Aorta (tissue), 5 donors: ENCODE measurements at regions not wholly inside any gene's neighbourhood (a gene's known extent, or its start where the extent isn't known, plus 50 kb on each side); places are given as distances from the start of the nearest gene placed in this dataset.
"Not testable (repeated sequence)": the region's sequence is repeated elsewhere in the genome, so short reads cannot be mapped to it uniquely, and the experiment has no call there.

Experiments used
- ATAC-seq: fragments of 200-7000 bp; cut with Tn5 transposase; one replicate; pipeline ENCODE4 v1.9.1; 2022; ENCODE audit warnings: moderate library complexity; ENCODE audit not compliant: low FRiP score
- DNase-seq, 2 donors: peaks; one replicate each; pipeline ENCODE4 v3.0.0-alpha.2; 2020
- H3K27ac ChIP-seq, 2 donors: one replicate each; pipeline ENCODE4 v1.5.1; 2013; ENCODE audit warnings: low read length in 2 of 2, mild to moderate bottlenecking in 2 of 2, moderate library complexity in 2 of 2, control low read depth in 1 of 2, inconsistent platforms in 1 of 2, low read depth in 1 of 2
- H3K27me3 ChIP-seq, 2 donors: one replicate each; pipeline ENCODE4 v1.6.1; 2013; ENCODE audit warnings: control low read depth in 1 of 2, low read length in 1 of 2, mild to moderate bottlenecking in 1 of 2, moderate library complexity in 1 of 2; ENCODE audit not compliant: insufficient read depth in 2 of 2, control insufficient read depth in 1 of 2
- H3K36me3 ChIP-seq, 2 donors: one replicate each; pipeline ENCODE4 v1.6.1; 2013; ENCODE audit warnings: control low read depth in 1 of 2, low read length in 1 of 2, mild to moderate bottlenecking in 1 of 2; ENCODE audit not compliant: insufficient read depth in 2 of 2, control insufficient read depth in 1 of 2
- H3K4me1 ChIP-seq, 2 donors: one replicate each; pipeline ENCODE4 v1.6.1; 2013; ENCODE audit warnings: low read length in 2 of 2, control low read depth in 1 of 2, mild to moderate bottlenecking in 1 of 2, moderate library complexity in 1 of 2; ENCODE audit not compliant: insufficient read depth in 2 of 2, control insufficient read depth in 1 of 2
- H3K4me3 ChIP-seq, 2 donors: one replicate each; pipeline ENCODE4 v1.5.1; 2013; ENCODE audit warnings: low read length in 2 of 2, control low read depth in 1 of 2, mild to moderate bottlenecking in 1 of 2
- H3K9me3 ChIP-seq: one replicate; pipeline ENCODE4 v1.6.1; 2013; ENCODE audit warnings: mild to moderate bottlenecking, low read length; ENCODE audit not compliant: control insufficient read depth
- WGBS, 2 donors: extraction: QIAGEN DNeasy Blood & Tissue Kit; methylation state at CpG; one replicate each; pipeline ENCODE4 v1.1.7; 2013; 5-methylcytosine and 5-hydroxymethylcytosine counted together
- intact Hi-C, 2 donors: fragments of 100-400 bp; cut with DNase I; formaldehyde crosslinking; loops; one replicate each; pipeline versions ENCODE4 v1.14.2 to v1.15.0; 2022
- donor health status: healthy with polysubstance abuse.
- donor health status: Bipolar disorder and iron deficiency.
- donor health status: DM: no; HTN: no; CAD: no.
- donor health status: DM: no; HTN: no; CAD: no.
- donor health status: DM: yes; HTN: yes; CAD: no.

DNA sequence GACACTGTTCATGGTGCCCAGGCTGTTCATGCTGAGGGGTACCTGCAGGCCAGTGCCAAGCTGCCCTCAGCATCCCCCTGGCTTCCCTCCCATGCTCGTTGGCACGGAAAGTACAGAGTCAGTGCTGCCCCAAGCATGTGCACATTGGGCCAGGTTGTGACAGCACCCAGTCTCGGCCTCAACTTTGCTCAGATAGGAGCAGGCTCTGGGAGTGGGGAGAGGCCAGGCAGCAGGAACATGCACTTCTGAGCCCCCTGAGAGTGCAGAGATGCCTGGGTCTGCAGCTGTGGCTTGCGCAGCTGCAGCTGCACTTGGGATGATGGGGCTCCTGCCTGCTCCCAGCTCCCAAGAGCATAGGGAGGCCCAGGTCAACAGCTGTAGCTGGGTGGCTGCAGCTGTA, 966.4 kb upstream of the NCAM2 start:
- intact Hi-C loops = no loop called here
- Histone ChIP-seq H3K27me3 (no peaks in the 10 kb centered on the region), H3K4me1 (no peaks in the 10 kb centered on the region), H3K9me3 (peaks cover 2% of the 10 kb centered on the region), H3K36me3 (no peaks in the 10 kb centered on the region), H3K4me3 (no peak overlapping the region), H3K27ac (no peak overlapping the region)
- no peak for DNase-seq
- ATAC-seq = peak; percentile 41
- WGBS, 2 donors = 61 to 67% methylated on average over 4 of the region's 4 CpGs

DNA sequence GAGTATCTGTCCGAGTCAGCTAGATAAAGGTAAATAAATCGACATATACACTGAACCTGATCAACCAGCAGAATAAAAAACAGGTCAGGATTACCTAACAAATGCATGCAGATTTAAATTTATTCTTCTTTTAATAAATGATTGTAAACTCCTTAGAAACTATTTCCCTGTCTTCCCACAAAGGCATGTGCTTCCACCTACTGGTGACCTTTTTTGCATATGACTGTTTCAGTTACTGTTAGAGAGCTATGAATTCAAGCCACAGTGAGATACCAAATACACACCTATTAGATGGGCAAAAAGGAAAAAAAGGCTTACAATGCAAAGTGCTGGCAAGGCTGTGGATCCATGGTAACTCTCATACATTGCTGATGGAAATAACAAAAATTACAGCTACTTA, 957.4 kb upstream of the NCAM2 start:
- DNase-seq (no peak), ATAC-seq (no peak)
- H3K4me1 ChIP-seq = no peaks in the 10 kb centered on the region
- no peaks in the 10 kb centered on the region for H3K36me3 ChIP-seq
- WGBS, 2 donors = 86 to 91% methylated on average over 2 of the region's 2 CpGs
- H3K27me3 ChIP-seq = no peaks in the 10 kb centered on the region
- H3K4me3 ChIP-seq = no peak overlapping the region
- H3K27ac ChIP-seq = no peak overlapping the region
- peaks cover 6% of the 10 kb centered on the region for H3K9me3 ChIP-seq
- intact Hi-C loops = no loop called here

DNA sequence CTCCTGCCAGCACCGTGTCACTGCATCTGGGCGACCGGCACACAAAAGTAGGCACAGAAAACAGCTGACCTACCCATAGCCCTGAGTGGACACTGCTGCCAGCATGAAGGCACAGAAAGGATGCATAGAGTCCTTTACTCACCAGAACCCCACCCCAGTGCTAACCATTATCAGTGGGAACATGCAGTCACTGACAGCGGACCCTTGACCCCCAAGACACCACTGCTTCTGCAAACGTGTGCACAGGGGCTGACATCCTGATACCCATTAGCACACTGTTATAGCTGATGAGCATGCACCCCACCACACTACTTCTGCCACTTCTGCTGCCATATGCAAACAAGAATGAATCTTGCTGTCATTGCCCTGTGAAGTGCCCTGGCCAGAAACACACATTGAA, 953.0 kb upstream of the NCAM2 start:
- DNase-seq = no peak
- Histone ChIP-seq H3K27me3 (no peaks in the 10 kb centered on the region), H3K4me3 (no peak overlapping the region), H3K36me3 (no peaks in the 10 kb centered on the region), H3K9me3 (peaks cover 6% of the 10 kb centered on the region), H3K4me1 (no peaks in the 10 kb centered on the region), H3K27ac (no peak overlapping the region)
- 83% methylated on average over 5 of the region's 5 CpGs for WGBS, 2 donors
- intact Hi-C loops = no loop called here
- no peak for ATAC-seq

DNA sequence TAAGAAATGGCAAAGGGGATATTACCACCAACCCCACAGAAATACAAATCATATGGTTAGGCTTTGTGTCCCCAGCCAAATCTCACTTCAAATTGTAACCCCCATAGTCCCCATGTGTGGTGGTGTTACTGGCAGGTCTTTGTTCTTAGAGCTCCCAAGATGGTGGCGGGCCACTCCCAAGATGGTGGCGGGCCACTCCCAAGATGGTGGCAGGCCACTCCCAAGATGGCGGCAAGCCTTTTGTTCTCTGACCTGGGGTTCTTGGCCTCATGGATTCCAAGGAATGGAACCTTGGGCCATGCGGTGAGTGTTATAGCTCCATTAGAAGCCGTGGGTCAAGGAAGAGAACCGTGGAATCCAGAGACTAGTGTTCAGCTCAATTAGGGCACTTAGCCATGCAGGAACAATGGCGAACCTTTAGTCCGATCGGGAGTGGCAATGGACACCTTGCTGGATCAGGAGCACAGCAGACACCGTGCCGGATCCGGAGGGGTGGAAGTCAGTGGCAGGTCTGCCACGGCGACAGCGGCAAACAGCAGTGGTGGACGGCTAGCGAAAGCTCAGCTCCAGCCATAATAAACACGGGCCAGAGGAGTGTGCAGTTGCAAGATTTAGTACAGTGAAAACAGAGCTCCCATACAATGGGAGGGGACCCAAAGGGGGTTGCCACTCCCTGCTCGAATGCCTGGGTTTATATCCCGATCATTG, 949.9 kb upstream of the NCAM2 start:
- H3K4me3 ChIP-seq, ATAC-seq, H3K9me3 ChIP-seq, H3K4me1 ChIP-seq, intact Hi-C loops, H3K36me3 ChIP-seq, H3K27ac ChIP-seq, H3K27me3 ChIP-seq: not testable (repeated sequence)
- DNase-seq = peak in 1 of 2 donors; percentile 45
- 90 to 95% methylated on average over 20 of the region's 20 CpGs for WGBS, 2 donors

DNA sequence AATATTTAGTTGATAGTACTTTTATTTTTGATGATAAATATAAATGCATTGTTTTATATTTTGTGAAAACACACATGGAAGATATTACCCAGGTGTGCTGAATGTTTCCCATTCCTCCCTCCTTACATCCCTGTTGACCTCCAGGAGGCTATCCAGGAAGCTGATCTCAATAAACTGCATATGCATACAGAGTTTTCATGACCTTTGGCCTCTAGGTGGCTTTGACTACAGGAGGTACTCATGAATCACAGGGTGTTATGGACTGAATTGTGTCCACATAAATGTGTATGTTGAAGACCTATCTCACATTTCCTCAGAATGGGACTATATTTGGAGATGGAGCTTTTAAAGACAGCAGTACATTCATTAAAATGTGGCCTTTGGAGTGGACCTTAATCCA, 914.9 kb upstream of the NCAM2 start:
- ATAC-seq (no peak), DNase-seq (no peak)
- H3K4me1 ChIP-seq = no peaks in the 10 kb centered on the region
- H3K27me3 ChIP-seq = no peaks in the 10 kb centered on the region
- no peaks in the 10 kb centered on the region for H3K9me3 ChIP-seq
- H3K27ac ChIP-seq = no peak overlapping the region
- H3K36me3 ChIP-seq = no peaks in the 10 kb centered on the region
- no peak overlapping the region for H3K4me3 ChIP-seq
- intact Hi-C loops = no loop called here

DNA sequence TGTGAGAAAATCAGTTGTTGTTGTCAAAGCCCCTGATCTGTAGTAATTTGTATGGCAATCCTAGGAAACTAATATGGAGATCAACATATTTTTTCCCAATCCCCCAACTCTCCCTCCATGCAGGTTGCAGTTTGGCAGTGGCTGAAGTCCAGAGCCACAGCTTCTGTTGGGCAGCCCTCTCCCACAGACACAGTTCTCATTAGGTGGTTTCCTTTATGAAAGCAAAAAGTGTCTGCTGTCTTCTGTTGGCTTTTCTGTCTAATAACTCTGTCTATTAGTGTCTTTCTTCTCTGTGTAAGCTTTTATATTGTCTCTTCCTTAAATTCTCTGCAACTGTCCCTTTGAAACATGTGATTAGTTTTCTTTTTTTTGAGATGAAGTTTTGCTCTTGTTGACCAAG, 914.3 kb upstream of the NCAM2 start:
- Histone ChIP-seq H3K27ac (no peak overlapping the region), H3K4me1 (no peaks in the 10 kb centered on the region), H3K9me3 (no peaks in the 10 kb centered on the region), H3K36me3 (no peaks in the 10 kb centered on the region), H3K4me3 (no peak overlapping the region), H3K27me3 (no peaks in the 10 kb centered on the region)
- ATAC-seq = no peak
- no peak for DNase-seq
- intact Hi-C loops = no loop called here

DNA sequence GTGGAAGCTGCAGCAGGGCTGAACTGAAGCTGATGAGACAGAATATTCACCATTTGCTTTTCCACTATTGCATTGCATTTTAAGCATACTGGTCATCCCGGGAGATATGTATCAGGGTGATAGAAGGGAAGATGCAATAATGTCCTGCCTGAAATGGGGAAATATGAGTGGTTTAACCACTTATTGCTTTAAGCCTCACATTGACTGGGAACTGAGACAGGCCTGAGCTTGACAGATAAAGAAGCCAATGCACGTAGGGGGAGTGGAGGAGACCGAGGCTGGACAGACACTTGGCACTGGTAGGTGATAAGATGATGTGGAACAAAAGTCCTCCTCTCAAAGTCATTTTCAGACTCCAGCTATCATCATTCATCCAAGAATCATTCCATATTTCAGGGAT, 911.7 kb upstream of the NCAM2 start:
- H3K36me3 ChIP-seq = no peaks in the 10 kb centered on the region
- ATAC-seq (no peak), DNase-seq (no peak)
- no peaks in the 10 kb centered on the region for H3K9me3 ChIP-seq
- no peaks in the 10 kb centered on the region for H3K27me3 ChIP-seq
- intact Hi-C loops = no loop called here
- WGBS, 2 donors = 74 to 75% methylated on average over 3 of the region's 3 CpGs
- H3K4me3 ChIP-seq = no peak overlapping the region
- H3K4me1 ChIP-seq = no peaks in the 10 kb centered on the region
- no peak overlapping the region for H3K27ac ChIP-seq

DNA sequence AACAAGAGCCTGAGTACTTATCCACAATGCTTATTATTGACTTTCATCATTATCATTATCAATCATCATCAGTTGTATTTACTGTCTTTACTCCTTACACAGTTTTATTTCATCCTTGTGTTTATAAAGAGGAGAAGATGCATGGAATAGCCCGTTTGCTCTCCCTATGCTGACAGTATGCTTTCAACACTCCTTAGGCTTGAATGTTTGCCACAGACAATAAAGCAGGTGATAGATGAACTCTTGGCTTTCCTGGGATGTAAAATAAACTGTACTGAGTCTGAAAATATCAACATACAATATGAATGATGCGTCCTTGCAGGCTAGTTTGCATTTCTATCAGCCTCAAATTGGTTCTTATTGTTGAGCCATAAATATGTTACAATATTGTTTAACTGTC, 891.8 kb upstream of the NCAM2 start:
- H3K27me3 ChIP-seq = no peaks in the 10 kb centered on the region
- no peak for DNase-seq
- H3K4me3 ChIP-seq = no peak overlapping the region
- H3K36me3 ChIP-seq = no peaks in the 10 kb centered on the region
- H3K4me1 ChIP-seq = no peaks in the 10 kb centered on the region
- no peak overlapping the region for H3K27ac ChIP-seq
- H3K9me3 ChIP-seq = peaks cover 1% of the 10 kb centered on the region
- ATAC-seq = no peak
- WGBS, 2 donors = 10 to 28% methylated on average over 2 of the region's 2 CpGs
- intact Hi-C loops = no loop called here

DNA sequence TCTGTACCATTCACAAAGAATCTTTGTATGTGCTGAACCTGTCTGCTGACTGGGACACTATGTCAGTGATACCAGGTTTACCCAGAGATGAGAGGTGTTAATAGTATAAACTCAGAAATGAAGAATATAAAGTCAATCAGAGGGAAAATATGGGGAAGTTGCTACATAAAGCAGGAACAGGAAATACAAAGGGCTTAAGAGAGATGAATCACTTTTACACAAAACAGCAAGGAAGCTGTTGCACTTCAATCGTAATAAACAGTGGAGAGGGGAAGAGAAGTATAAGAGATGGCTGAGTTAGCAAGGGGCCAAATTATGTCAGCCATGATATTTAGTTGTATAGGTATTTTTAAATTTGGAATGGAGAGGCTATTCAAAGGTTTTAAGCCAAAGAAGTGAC, 890.2 kb upstream of the NCAM2 start:
- 25 to 61% methylated on average over 1 of the region's 1 CpG for WGBS, 2 donors
- DNase-seq (no peak), ATAC-seq (no peak)
- Histone ChIP-seq H3K27me3 (no peaks in the 10 kb centered on the region), H3K4me3 (no peak overlapping the region), H3K27ac (no peak overlapping the region), H3K36me3 (no peaks in the 10 kb centered on the region), H3K9me3 (peaks cover 2% of the 10 kb centered on the region), H3K4me1 (no peaks in the 10 kb centered on the region)
- intact Hi-C loops = no loop called here
